PFSK-1 (cell line): ENCODE measurements at regions not wholly inside any gene's neighbourhood (a gene's known extent, or its start where the extent isn't known, plus 50 kb on each side); places are given as distances from the start of the nearest gene placed in this dataset.

Source experiments
- FOXP2 ChIP-seq: optimal IDR thresholded peaks from 2 replicates; pipeline ENCODE3; 2011; ENCODE audit warnings: borderline replicate concordance, control low read depth, inconsistent platforms; ENCODE audit not compliant: insufficient read depth; ENCODE audit errors: extremely low read length, extremely low read depth
- POLR2AphosphoS5 ChIP-seq: IDR thresholded peaks from 2 replicates; pipeline ENCODE4 v1.6.1; 2012; ENCODE audit warnings: low read depth, mild to moderate bottlenecking, control low read depth, low read length, moderate library complexity
- REST ChIP-seq, 2 experiments: IDR thresholded peaks; 2 replicates each; pipeline versions ENCODE4 v1.6.1 to v1.8.0; 2011 to 2012; ENCODE audit warnings: low read depth in 2 of 2, low read length in 2 of 2, control low read depth in 1 of 2, inconsistent platforms in 1 of 2, mild to moderate bottlenecking in 1 of 2, moderate library complexity in 1 of 2; ENCODE audit not compliant: insufficient read depth in 1 of 2
- SIN3A ChIP-seq: IDR thresholded peaks from 2 replicates; pipeline ENCODE4 v1.6.1; 2012; ENCODE audit warnings: mild to moderate bottlenecking, low read length, moderate library complexity, borderline replicate concordance; ENCODE audit not compliant: insufficient read depth
- TAF1 ChIP-seq: IDR thresholded peaks from 2 replicates; pipeline ENCODE4 v1.6.1; 2012; ENCODE audit warnings: low read length, control low read depth, borderline replicate concordance; ENCODE audit not compliant: insufficient read depth

GRCh38 chr12:67077617-67078016 lies 191.5 kb upstream of the CAND1 start:
- no peak for TF ChIP-seq TAF1

DNA sequence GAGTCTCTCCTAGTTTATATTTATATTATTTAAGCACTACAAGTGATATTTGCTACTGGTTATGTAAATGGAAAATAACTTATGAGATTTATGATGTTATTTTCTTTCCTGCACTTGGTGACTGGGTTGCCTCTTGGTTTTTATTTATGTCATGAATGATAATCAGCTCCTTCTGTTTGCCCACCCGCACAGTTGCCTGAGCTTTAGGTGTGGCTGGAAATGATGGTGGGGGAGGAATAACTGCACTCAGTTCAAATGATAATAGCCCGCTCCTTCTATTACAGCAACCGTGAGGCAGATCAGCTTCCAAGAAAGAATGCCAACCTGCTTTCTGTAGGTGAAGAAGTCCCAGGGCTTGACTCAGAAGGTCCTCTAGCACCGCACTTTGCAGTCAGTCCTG lies 190.2 kb upstream of the CAND1 start:
- TF ChIP-seq POLR2AphosphoS5 (no peak), REST (IDR thresholded peaks at IDR 0.05; ENCODE audit: insufficient read depth in 1 of 2, low read depth in 2 of 2, low read length in 2 of 2) (no peak), FOXP2 (no peak), SIN3A (no peak), TAF1 (no peak)

DNA sequence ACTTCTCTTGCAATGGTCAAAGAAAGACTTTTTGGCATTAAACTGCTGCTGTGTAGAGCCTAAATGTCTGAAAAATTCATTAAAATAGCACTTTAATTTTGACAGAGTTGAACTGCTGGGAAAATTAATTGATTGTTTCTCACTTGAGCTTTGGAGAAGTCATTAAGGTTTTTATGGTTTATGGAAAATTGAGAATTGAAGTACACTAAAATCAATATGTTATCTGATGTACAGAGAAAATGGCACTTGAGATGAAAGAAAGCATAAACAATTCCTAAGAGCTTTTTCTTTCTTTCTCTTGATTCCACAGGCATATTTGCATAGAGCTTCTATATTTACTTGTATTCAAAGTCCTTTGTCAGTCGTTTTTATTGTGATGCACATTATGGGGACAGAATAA lies 188.5 kb upstream of the CAND1 start:
- TF ChIP-seq SIN3A (no peak), POLR2AphosphoS5 (no peak), TAF1 (no peak), FOXP2 (no peak), REST (IDR thresholded peaks at IDR 0.05; ENCODE audit: insufficient read depth in 1 of 2, low read depth in 2 of 2, low read length in 2 of 2) (no peak)

DNA sequence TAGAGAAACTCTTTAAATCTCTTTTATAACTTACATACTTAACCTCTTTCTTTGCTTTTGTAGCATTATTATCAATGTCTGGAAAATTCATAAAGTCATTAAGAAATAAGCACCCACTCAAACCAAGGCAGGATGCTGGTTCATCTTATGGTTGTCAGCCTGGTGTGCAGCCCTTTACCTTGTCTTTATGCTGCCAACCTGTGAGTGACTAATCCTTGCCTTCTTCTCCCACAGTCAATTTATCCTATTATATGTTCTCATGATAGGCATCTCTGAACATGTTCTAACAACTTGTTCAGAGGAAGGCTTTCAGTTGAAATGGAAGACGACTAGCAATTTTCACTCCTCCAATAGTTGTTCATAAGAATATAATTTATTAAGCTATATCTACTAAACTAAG lies 186.9 kb upstream of the CAND1 start:
- TF ChIP-seq SIN3A (no peak), TAF1 (no peak), FOXP2 (no peak), REST (IDR thresholded peaks at IDR 0.05; ENCODE audit: insufficient read depth in 1 of 2, low read depth in 2 of 2, low read length in 2 of 2) (no peak), POLR2AphosphoS5 (no peak)

- TF ChIP-seq TAF1 (no peak), SIN3A (no peak), FOXP2 (no peak), REST (IDR thresholded peaks at IDR 0.05; ENCODE audit: insufficient read depth in 1 of 2, low read depth in 2 of 2, low read length in 2 of 2) (no peak), POLR2AphosphoS5 (no peak)
Measured at GRCh38 chr12:67085699-67086098, 183.5 kb upstream of the CAND1 start.

- no peak for TF ChIP-seq TAF1
- TF ChIP-seq REST (IDR thresholded peaks at IDR 0.05; ENCODE audit: insufficient read depth in 1 of 2, low read depth in 2 of 2, low read length in 2 of 2) = no peak
- no peak for TF ChIP-seq FOXP2
- TF ChIP-seq SIN3A = no peak
- TF ChIP-seq POLR2AphosphoS5 = no peak
Measured at GRCh38 chr12:67086116-67086515, 183.0 kb upstream of the CAND1 start.
